Activated gamma-delta T cell treated with Interleukin-2 at 50 U/mL for 16 hours (primary cell): ENCODE measurements at regions not wholly inside any gene's neighbourhood (a gene's known extent, or its start where the extent isn't known, plus 50 kb on each side); places are given as distances from the start of the nearest gene placed in this dataset.

Source experiments
- DNase-seq: peaks from one replicate; pipeline ENCODE4 v3.0.0-alpha.2; 2020

DNA sequence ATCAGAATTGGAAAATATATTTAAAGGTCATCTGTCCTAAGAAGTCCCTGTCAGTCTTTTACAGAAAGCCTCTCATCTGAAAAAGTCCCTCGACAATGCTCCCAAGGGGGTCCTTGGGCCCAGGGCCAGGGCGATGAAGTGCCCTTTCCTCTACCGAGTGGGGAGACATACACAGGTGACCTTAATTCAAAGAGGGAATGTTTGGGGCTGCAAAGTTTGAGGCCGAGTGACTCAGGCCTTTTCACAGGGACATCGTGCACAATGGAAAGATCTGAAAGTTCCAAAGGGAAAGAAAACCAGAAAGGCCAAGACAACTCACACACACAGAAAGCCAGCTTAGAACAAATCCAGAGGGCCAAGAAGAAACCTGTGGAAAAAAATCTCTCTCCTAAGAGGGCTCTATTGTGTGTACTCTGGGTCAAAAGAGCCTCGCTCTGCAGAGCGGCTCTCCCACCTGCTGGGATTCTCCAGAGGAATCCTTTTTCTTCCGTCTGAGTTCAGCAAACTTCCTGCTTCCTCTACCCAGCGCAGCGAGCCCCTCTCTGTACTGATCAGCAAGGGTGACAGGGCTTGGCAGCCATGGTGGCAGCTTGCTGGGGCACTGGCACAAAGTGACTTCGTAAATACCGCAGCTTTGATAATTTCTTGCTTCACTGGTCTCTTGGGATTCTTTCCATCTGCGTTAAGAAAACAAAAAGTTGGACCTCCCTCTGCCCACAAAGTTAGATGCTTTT lies 259.1 kb downstream of the OPA1 start:
- no peak for DNase-seq

DNA sequence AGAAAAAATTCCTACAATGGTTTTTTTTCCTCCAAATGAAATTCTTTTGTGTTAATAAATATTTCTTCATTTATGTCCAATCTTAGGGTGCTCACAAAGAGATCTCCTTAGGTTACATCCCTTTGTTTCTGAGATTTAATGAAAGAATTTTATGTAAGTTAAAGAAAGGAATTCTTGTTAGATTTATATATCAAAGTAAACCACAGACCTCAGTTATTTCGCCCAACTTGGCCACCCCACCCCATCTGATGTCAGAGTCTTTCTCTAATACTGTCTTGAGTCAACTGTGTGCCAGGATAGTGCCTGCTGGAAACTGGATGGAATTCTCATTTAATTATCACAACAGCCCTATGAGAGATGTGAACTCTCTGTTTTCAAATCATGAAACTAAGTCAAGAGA lies 259.9 kb downstream of the OPA1 start:
- no peak for DNase-seq

DNA sequence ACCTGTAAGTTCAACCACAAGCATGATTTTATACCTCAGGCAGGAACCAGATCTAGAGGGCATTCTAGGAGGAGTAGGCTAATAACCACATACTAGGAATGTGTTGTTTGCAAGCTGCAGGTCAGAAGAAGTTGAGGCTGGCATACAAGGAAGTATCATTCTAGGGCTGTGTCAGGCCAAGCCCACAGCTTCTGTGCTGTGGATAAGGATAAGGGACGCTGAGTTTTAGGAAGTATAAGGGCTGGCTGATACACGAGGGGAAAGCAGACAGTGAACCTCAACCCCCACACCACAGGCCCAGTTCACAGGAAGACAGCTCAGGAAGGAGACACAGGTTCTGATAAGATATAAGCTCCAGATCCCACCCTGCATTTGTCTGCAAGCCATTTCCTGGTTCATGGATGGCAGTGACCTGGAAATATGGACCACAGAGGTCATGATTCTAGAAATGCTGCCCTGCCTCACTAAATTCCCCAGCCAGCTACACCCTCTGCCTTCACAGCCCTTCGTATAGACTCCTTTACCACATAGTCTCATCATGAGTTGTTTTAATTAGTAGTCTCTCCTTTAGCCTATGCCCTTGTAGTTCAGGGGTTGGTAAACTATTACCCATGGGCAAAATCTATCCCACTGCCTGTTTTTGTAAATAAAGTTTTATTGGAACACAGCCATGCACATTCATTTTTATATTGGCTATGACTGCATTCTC lies 260.7 kb downstream of the OPA1 start:
- DNase-seq, result no peak

DNA sequence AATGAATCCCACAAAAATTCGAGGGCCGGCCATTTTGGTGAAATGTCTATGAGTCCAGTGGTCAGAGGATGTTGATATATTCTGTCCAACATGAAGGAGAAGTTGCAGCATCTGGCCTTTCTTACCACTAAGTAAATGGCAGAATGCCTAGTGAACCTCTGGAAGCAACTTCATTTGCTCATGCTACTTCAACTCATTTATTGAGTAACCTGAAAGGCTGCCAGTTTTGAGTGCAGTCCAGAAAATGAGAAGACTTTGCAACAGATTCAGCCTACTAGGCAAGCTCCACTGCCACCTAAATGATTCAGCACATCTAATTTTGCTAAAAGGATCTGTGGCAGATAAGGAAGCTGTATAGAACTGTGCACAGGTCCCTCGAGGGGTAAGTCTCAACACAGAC lies 265.0 kb downstream of the OPA1 start:
- no peak for DNase-seq

GRCh38 chr3:193859195-193859594 lies 266.2 kb downstream of the OPA1 start:
- no peak for DNase-seq

DNA sequence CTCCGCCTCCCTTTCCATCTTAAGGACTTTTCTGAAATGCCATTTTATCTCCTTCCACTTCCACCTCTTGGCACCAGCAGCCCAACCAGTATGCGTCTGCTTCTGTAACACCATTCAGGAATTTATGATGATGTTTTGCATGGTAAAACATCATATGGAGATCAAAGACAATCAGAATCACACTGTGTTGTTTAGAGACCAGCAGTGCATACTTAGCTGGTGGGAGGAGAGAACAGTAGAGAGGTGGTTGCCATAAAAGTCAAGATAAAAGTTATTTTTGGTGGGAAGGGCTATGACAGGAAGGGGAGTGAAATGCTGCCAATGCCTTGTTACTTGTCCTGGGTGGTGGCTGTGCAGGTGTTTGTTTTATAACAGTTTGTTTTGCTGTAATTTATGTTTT lies 268.0 kb downstream of the OPA1 start:
- no peak for DNase-seq

DNA sequence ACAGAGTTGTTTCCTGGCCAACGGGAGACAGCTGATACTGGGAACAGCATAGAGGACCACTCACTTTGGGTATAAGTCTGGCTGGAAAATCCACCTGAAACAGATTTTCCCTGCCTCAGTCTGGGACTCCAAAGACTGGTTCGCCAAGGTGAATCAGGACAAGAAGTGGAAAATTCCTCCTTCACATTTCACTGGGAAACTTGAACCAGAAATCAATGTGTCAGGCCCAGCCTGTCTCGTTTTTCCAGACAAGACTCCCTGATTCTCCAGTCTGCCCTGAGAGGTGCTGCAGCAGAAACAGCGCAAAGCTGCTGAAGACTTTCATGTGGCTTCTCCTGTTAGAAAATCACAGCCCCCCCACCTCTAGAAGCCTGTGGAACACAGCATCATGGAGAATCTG lies 269.8 kb downstream of the OPA1 start:
- no peak for DNase-seq

DNA sequence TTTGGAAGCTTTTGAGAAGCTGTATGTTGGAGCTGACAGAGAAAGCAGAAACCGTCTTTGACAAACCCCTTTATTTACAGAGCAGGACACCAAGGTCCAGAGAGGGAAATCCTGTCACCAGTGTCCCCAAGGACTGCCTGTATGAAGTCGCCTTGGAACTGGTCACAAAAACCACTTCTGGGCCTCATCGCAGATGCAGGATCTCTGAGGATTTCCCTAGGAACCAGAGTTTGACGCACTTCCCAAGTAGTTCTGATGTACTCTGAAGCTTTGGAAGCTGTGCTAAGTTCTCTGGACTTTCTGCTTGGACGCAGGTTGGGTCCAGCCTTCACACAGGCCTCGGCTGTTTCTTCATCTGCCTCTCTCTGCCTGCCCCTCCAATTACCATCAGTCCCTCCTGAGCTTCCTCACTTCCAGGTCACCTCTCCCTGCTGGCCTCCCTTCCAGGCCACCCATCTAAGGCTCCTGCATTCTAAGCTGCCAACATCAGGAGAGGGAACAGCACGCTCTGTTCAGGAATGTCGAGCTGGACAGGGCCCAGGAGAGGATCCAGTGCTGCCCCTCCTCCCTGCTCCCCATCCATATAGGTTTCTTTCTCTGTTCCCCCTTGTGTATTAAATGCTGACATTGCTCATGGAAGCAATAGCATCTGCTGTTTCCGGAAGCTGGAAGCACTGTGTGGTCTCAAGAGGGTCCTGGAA lies 270.8 kb downstream of the OPA1 start:
- no peak for DNase-seq

GRCh38 chr3:193865339-193865738 lies 270.6 kb upstream of the HES1 start:
- DNase-seq, result no peak

- no peak for DNase-seq
Observed at GRCh38 chr3:193865896-193866480, 270.0 kb upstream of the HES1 start.

DNA sequence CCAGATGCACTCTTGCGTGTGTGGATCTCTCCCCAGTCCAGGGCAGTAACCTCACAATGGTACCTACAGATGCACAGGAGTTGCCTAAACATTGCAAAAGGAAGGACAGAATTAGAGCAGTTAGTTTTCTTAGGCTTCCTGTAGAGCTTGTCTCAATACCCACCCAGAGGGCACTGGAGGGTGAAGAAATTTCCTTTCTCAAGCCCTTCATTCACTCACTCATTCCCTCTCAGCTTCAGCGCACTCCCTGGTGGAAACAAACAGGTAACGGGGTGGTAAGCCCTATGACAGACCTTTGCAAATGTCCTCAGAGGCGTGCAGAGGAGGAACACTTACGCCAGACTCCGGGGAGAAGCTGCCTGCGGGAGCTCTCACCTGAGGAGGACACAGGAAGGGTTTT lies 267.4 kb upstream of the HES1 start:
- no peak for DNase-seq

DNA sequence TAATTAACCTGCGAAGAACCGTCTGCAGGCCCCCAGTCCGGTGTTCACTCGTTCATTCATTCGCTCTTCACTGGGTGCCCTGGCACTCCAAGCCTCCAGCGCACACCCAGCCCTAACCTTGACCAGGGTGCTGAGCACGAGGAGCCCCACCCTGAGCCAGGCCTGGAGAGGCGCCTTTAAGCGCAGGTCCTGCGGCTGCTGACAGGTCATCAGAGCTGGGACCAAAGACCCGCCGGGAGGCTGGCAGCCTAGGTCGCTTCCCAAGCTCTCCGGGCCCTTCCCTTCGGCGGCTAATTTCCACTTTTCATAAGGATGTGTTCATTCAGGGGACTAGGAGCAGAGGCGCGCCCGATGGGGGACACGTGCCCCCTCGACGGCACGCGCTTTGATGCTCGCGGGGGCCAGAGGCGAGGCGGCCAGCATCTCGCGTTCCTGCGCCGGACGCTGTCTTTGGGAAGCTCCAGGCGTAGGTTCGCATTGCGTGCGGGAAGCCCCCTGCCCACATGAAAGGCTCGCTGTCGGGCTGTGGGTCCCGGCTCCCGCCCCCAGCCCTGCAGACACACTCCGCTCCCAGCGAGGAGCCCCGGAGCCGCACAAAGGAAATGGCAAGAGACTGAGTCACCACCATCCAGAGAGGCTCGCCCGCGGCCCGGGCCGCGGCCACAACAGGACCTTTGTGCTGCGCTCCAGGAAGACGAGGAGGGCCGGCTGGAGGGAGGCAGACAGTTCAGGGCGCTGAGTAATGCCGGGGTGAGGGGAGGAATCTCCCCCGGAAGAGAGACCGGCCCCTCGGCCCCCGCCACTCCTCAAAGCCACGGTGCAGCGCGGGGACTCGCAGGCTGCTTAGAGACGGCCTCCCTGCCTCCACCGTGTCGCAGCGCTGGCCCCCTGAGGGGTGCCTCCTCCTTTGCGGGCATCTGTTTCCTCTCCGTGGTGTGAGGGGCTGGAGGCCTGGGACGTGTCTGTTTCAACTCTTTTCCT lies 266.4 kb upstream of the HES1 start:
- DNase-seq, result no peak

GRCh38 chr3:193870376-193871219 lies 265.4 kb upstream of the HES1 start:
- no peak for DNase-seq

GRCh38 chr3:193871220-193871485 lies 264.8 kb upstream of the HES1 start:
- no peak for DNase-seq

DNA sequence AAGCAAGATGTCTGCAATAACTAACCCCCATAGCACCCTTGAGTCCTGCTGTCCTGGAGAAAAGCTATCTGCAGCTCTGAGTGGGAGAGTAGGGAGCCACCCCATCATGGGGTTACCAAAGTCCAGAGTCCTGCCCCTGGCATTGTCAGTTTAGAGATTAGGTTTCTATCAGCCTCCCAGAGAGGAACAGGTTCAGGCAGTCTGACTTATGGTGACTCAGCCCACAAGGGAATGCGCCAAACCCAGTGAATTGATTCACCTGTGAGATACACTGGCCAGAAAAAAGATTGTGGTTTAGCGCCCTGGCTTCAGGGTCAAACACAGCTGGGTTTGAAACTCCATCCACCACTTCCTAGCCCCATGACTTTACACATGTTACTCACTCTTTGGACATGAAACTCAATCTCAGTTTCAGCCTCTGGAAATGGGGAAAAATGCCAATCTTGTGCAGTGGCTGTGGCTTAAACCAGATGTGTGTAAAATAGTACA lies 263.6 kb upstream of the HES1 start:
- DNase-seq, result no peak

DNA sequence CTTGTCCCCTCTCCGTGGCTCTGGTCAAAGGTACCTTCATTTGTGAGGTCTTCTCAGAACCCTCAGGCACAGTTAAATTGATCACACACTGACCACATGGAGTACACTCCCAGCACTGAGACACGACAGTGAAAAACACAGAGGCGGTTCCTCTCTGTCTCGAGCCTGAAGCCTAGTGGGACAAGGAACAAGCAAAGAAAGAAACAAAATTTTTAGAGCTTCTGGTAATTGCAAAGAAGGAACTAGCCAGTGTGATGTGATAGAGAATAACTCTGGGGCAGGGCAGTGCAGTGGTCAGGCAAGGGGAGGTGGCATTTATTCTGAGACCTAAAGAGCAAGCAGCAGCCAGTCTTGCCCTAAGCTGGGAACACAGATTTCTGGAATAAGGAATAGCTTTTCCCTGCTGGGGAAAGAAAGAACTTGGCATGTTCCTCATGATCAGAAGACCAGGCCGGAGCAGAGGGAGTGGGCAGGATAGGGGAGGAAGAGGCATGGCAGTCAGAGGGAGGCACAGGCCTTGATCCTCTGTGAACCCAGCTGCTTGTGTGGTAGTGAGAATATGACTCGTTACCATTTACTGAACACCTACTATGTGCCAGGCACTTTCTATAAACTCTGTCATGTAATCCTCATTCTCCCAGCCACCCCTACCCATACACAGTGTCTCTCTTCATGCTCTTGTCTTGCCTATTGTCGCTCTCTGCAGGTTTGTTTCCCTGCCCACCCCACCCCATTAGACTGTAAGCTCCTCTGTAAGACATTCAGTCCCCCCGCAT lies 262.3 kb upstream of the HES1 start:
- DNase-seq, result no peak

DNA sequence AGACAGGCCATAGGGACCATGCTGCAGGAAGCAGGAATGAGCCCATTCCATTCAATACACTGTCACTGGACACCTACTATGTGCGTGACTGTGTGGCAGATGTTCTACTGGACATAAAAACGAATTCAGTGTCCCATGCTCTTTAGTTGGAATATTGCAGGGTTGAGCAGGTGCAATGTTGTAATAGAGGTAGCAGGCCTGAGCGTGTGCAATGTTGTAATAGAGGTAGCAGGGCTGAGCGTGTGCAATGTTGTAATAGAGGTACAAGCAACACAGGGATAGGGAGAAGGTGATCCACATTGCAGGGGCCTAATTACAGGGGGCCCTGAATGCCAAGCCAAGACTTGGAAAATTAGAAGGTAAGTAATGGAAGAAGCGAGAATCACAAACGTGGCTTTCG lies 261.4 kb upstream of the HES1 start:
- no peak for DNase-seq

DNA sequence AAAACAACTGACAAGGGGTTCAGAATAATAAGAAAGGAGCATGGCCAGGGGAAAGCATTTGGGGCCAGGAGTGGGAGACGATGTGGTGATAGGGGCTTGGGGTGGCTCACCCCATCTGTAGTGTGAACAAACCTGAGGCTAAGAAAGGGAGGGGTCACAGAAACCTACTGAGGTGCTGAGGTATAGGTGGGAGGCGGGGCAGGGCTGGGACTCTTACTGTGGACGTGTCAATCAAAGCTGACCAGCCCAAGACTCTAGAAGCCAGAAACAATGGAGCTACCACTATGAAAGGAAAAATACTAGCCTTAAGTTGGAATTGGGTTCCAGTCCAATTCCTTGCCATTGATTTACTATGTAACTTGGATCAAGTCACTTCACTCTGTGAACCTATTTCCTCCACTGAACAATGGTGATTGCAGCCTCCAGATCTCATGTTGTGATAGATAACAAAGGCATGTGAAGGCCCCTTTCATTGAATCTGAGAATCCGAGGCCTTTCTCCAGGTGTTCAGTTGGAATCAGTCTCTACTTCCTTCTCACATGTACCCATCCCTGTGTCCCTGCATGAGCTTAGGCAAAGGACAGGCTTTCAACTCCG lies 260.9 kb upstream of the HES1 start:
- DNase-seq, result no peak

DNA sequence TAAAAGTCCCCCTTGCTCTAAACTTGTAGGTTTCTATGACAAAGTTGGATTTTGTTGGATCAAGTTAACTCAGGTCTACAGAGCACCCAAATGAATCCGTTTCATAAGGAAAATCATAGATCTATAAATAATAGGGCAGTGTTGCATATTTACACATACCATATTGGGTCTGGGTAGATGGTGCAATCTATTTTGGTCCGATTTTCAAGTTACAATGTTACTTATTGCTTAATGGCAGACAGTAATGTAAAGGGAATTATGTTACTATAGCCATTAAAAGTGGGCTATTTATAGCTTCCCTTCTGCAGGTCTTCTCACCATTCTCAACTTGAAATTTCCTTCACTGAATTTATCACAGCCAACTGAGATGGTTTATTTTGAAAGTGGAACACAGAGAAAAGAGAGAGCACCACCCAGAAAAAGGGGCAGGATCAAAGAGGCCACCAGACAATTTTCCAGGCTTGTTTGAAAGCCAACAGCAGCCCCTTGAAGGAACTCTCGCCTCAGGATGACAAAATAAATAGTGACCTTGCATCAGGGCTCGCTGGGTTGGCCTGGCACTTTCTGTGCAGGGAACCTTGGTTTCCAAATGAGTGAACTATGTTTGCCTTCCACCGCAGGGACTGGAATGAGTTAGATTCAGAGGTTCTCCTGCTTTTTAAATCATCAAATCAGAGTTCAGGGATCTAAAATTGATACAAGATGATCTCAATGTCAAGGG lies 260.2 kb upstream of the HES1 start:
- no peak for DNase-seq
